ENCODE measurements at regions not wholly inside any gene's neighbourhood (a gene's known extent, or its start where the extent isn't known, plus 50 kb on each side); places are given as distances from the start of the nearest gene placed in this dataset.
"Not testable (repeated sequence)": the region's sequence is repeated elsewhere in the genome, so short reads cannot be mapped to it uniquely, and the experiment has no call there.

DNA sequence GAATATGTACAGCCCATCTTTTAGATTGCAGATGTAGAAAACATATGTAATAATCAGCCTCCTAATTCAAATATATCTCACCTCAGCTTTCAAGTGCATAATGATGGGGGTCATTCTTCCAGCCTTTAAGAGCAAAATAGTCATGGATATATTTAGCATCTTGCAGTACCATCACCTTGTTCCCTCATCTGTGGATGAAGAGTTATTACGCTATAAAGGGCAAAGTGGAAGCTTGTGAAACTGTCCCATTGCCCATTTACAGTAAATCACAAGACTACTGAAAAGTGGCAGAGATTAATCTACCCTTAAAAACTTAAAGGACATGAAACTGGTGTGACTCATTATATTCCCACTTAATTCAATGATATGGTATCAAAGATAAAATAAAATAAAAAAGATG, 979.7 kb upstream of the HS3ST1 start:
- Histone ChIP-seq H2AFZ (ENCODE audit: low read depth, low read length) (no peak overlapping the region), H3K9me3 (ENCODE audit: low read length) (no peaks in the 10 kb centered on the region), H3K36me3 (ENCODE audit: insufficient read depth, low read length) (no peaks in the 10 kb centered on the region), H3K27me3 (ENCODE audit: insufficient read depth, low read length) (no peaks in the 10 kb centered on the region), H3K4me3 (ENCODE audit: low read length) (no peak overlapping the region), H3K4me1 (ENCODE audit: insufficient read depth, low read length) (no peaks in the 10 kb centered on the region)

DNA sequence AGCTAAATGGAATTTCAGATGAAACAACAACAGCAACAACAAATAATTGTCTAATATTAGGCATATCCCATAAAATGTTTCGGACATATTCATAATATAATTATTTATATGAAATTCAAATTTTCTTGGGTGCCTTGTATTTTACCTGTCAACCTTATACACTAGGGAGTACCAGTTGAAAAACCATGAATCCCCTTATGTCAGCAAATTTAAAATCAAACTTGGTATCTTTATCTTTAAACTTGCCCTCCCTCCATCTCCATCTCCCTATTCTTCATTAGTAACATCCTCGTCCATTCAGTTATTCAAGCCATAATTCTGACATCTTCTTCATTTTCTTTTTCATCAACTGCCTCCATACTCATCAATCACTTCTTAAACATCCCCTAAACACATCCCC, 974.5 kb upstream of the HS3ST1 start:
- H3K36me3 ChIP-seq (ENCODE audit: insufficient read depth, low read length), result no peaks in the 10 kb centered on the region
- no peak overlapping the region for H2AFZ ChIP-seq (ENCODE audit: low read depth, low read length)
- no peaks in the 10 kb centered on the region for H3K4me1 ChIP-seq (ENCODE audit: insufficient read depth, low read length)
- no peaks in the 10 kb centered on the region for H3K27me3 ChIP-seq (ENCODE audit: insufficient read depth, low read length)
- H3K9me3 ChIP-seq (ENCODE audit: low read length), result no peaks in the 10 kb centered on the region
- no peak overlapping the region for H3K4me3 ChIP-seq (ENCODE audit: low read length)

DNA sequence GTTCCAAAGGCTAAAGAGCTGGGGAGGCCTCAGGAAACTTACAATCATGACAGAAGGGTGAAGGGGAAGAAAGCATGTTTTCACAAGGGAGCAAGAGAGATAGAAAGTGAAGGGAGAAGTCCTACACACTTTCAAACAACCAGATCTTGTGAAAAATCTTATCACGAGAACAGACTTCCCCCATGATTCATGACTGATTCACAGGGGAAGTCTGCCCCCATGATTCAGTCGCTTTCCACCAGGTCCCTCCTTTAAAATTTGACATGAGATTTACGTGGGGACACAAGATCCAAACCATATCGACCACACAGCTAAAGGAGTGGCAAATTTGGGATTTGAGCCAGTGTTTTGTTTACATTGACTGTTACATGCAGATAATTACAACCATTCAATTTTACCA, 971.1 kb upstream of the HS3ST1 start:
- no peaks in the 10 kb centered on the region for H3K9me3 ChIP-seq (ENCODE audit: low read length)
- no peaks in the 10 kb centered on the region for H3K4me1 ChIP-seq (ENCODE audit: insufficient read depth, low read length)
- no peak overlapping the region for H2AFZ ChIP-seq (ENCODE audit: low read depth, low read length)
- no peak overlapping the region for H3K4me3 ChIP-seq (ENCODE audit: low read length)
- H3K36me3 ChIP-seq (ENCODE audit: insufficient read depth, low read length), result no peaks in the 10 kb centered on the region
- no peaks in the 10 kb centered on the region for H3K27me3 ChIP-seq (ENCODE audit: insufficient read depth, low read length)

DNA sequence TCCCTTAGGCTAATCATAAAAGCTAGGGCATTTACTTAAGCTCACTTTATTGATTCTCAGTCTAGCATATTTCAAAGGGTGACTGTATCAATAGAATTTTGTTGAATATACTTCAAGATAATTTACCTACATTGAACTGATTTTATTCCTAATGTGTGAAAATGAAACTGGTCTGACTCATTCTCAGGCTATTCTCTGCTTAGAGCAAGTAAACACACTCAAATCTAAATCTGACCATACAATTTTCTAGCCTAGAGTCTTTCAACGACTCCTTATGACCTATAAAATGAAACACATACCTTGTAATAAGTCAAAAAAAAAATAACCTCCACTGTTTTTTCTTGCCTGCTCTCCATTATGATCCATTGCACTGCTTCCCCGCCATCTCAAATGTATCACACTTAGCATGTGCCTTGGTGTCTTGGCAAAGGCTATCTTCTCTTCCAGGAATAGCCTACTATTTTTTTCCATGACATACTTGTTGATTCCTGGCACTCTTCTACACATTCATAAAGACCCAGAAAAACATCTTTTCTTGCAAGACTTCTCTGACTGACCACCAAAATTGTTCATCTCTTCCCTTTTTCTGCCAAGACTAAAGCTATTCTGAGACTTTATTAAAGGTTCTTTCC, 965.1 kb upstream of the HS3ST1 start:
- H3K4me1 ChIP-seq (ENCODE audit: insufficient read depth, low read length), result no peaks in the 10 kb centered on the region
- H3K9me3 ChIP-seq (ENCODE audit: low read length), result no peaks in the 10 kb centered on the region
- no peaks in the 10 kb centered on the region for H3K27me3 ChIP-seq (ENCODE audit: insufficient read depth, low read length)
- H2AFZ ChIP-seq (ENCODE audit: low read depth, low read length), result no peak overlapping the region
- H3K4me3 ChIP-seq (ENCODE audit: low read length), result no peak overlapping the region
- H3K36me3 ChIP-seq (ENCODE audit: insufficient read depth, low read length), result no peaks in the 10 kb centered on the region

DNA sequence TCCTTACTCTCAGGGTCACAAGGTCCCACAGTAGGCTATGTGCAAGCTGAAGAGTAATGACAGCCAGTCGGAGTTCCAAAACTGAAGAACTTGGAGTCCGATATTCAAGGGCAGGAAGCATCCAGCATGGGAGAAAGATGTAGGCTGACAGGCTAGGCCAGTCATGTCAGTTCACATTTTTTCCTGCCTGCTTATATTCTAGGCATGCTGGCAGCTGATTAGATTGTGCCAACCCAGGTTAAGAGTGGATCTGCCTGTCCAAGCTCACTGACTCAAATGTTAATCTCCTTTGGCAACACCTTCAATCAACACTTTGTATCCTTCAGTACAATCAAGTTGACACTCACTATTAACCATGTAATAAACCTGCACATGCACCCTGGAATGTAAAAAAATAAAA, 960.9 kb upstream of the HS3ST1 start:
- Histone ChIP-seq H3K36me3 (ENCODE audit: insufficient read depth, low read length) (no peaks in the 10 kb centered on the region), H3K27me3 (ENCODE audit: insufficient read depth, low read length) (no peaks in the 10 kb centered on the region), H3K4me1 (ENCODE audit: insufficient read depth, low read length) (no peaks in the 10 kb centered on the region), H3K4me3 (ENCODE audit: low read length) (no peak overlapping the region), H3K9me3 (ENCODE audit: low read length) (no peaks in the 10 kb centered on the region), H2AFZ (ENCODE audit: low read depth, low read length) (no peak overlapping the region)

DNA sequence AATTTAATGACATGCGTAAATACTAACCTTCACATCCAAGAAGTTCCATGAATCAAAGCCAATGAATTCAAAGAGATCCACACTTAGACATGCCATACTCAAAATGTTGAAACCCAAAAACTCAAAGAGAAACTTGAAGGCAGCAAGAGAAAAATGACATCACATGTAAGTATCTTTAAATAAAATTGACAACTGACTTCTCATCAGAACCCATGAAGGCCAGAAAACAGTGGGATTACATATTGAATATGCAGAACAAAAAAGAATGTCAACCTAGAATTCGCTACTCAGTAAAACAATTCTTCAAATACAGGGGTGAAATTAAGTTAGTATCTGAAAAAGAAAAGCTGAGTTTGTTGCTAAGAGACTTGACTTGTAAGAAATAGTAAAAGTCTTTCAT, 953.9 kb upstream of the HS3ST1 start:
- Histone ChIP-seq H3K4me1 (ENCODE audit: insufficient read depth, low read length) (no peaks in the 10 kb centered on the region), H3K4me3 (ENCODE audit: low read length) (no peak overlapping the region)

DNA sequence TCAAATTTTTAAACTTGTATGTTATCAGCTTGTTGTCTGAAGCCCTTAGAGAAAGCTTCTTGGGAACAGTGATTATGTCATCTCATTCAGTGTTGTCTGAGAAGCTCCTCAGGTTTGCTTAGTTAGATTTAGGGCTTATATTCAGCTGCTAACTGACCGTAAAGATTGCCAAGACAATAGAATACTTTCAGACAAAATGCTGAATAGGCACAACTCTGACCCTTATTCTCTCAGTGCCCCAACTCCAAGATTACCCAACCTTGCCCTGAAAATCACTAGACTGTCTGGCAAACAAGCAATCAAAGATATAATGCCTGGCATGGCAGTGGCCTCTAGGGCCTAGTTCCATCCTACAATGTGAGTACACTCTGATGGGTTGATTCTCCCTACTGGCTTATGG, 950.5 kb upstream of the HS3ST1 start:
- no peaks in the 10 kb centered on the region for H3K4me1 ChIP-seq (ENCODE audit: insufficient read depth, low read length)
- H2AFZ ChIP-seq (ENCODE audit: low read depth, low read length), result no peak overlapping the region
- no peaks in the 10 kb centered on the region for H3K9me3 ChIP-seq (ENCODE audit: low read length)
- no peak overlapping the region for H3K4me3 ChIP-seq (ENCODE audit: low read length)
- no peaks in the 10 kb centered on the region for H3K36me3 ChIP-seq (ENCODE audit: insufficient read depth, low read length)
- H3K27me3 ChIP-seq (ENCODE audit: insufficient read depth, low read length), result no peaks in the 10 kb centered on the region

More for the DNA sequence above, 953.9 kb upstream of the HS3ST1 start:
- Histone ChIP-seq H3K27me3 (ENCODE audit: insufficient read depth, low read length) (no peaks in the 10 kb centered on the region), H3K9me3 (ENCODE audit: low read length) (no peaks in the 10 kb centered on the region), H2AFZ (ENCODE audit: low read depth, low read length) (no peak overlapping the region), H3K36me3 (ENCODE audit: insufficient read depth, low read length) (no peaks in the 10 kb centered on the region)

DNA sequence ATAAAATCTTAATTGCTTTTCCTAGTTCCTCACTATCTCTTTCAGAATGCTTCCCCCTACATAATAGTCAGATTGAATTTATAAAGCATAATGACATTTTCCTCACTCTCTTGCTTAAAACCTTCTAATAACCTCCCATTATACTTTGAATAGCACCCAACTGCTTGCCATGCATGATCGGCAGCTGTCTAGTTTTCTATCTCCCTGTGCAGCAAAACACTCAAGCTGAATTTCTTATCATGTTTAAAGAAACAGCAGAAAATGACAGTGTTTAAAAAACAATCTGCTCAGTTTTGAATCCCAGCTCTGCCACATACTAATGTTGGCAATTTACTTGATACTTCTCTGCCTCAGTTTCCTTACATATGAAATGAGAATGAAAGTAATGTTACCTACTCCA, 947.1 kb upstream of the HS3ST1 start:
- Histone ChIP-seq H3K4me1 (ENCODE audit: insufficient read depth, low read length) (no peaks in the 10 kb centered on the region), H3K9me3 (ENCODE audit: low read length) (no peaks in the 10 kb centered on the region), H2AFZ (ENCODE audit: low read depth, low read length) (no peak overlapping the region), H3K27me3 (ENCODE audit: insufficient read depth, low read length) (no peaks in the 10 kb centered on the region), H3K4me3 (ENCODE audit: low read length) (no peak overlapping the region), H3K36me3 (ENCODE audit: insufficient read depth, low read length) (no peaks in the 10 kb centered on the region)

DNA sequence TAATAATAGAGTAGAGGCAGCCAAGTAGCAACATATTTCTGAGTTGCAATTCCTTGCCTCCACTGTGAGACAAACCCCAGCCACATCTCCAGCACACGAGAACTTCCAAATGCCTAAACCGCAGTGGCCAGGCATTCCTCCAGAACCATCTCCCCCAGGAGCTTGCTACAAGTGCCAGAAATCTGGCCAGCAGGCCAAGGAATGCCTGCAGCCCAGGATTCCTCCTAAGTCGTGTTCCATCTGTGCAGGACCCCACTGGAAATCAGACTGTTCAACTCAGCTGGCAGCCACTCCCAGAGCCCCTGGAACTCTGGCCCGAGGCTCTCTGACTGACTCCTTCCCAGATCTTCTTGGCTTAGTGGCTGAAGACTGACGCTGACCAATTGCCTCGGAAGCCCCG, 937.2 kb upstream of the HS3ST1 start:
- H2AFZ ChIP-seq (ENCODE audit: low read depth, low read length); H3K9me3 ChIP-seq (ENCODE audit: low read length); H3K27me3 ChIP-seq (ENCODE audit: insufficient read depth, low read length); H3K36me3 ChIP-seq (ENCODE audit: insufficient read depth, low read length); H3K4me3 ChIP-seq (ENCODE audit: low read length); H3K4me1 ChIP-seq (ENCODE audit: insufficient read depth, low read length): not testable (repeated sequence)

DNA sequence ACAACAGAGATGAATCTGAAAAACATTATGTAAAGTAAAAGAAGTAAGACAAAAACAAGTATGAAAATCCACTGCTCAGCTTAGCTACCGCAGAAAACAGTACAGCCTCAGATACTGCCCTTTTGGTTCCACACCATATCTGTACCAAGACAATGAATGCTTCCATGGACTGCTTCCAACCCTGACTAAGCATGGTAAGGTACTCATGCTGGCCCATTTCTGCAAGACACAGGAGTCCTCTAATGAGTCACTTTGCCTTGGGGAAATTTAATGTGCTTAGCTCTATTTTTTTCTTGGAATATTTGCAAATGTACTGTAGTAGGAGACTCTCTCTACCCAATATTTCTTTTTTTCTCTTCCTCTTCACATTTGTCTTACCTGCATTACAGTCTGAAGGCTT, 931.7 kb upstream of the HS3ST1 start:
- Histone ChIP-seq H3K4me3 (ENCODE audit: low read length) (no peak overlapping the region), H3K36me3 (ENCODE audit: insufficient read depth, low read length) (no peaks in the 10 kb centered on the region), H3K9me3 (ENCODE audit: low read length) (no peaks in the 10 kb centered on the region), H2AFZ (ENCODE audit: low read depth, low read length) (no peak overlapping the region), H3K27me3 (ENCODE audit: insufficient read depth, low read length) (no peaks in the 10 kb centered on the region), H3K4me1 (ENCODE audit: insufficient read depth, low read length) (no peaks in the 10 kb centered on the region)

DNA sequence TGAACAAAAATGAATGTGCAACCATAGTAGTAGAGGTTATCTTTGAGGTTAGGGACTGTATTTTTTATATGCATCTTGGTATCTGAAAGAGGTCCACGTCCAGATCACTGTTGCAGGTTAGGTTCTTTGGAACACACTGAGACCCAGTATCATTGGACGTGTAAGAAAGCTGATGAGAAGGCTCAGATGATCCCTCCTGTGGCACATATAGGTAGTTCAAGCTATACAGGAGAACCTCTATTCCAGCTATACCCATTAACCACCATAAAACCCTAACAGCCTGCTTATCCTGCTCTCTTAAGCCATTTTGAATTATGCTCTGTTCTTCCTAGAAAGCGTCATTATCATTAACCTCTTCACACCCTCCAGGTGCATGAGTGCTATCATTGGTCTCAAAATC, 930.7 kb upstream of the HS3ST1 start:
- Histone ChIP-seq H3K4me1 (ENCODE audit: insufficient read depth, low read length) (no peaks in the 10 kb centered on the region), H3K9me3 (ENCODE audit: low read length) (no peaks in the 10 kb centered on the region), H3K4me3 (ENCODE audit: low read length) (no peak overlapping the region), H3K27me3 (ENCODE audit: insufficient read depth, low read length) (no peaks in the 10 kb centered on the region), H2AFZ (ENCODE audit: low read depth, low read length) (no peak overlapping the region), H3K36me3 (ENCODE audit: insufficient read depth, low read length) (no peaks in the 10 kb centered on the region)

DNA sequence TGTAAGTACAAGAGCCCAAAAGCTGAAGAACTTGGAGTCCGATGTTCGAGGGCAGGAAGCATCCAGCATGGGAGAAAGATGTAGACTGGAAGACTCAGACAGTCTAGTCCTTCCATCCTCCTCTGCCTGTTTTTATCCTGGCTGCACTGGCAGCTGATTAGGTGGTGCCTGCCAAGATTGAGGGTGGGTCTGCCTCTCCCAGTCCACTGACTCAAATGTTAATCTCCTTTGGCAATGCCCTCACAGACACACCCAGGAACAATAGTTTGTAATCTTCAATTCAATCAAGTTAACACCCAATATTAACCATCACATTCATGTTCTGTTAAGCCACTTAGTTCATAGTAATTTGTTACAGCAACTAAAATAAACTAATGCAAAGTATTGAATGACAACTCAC, 904.4 kb upstream of the HS3ST1 start:
- H2AFZ ChIP-seq (ENCODE audit: low read depth, low read length); H3K9me3 ChIP-seq (ENCODE audit: low read length); H3K36me3 ChIP-seq (ENCODE audit: insufficient read depth, low read length); H3K4me3 ChIP-seq (ENCODE audit: low read length); H3K27me3 ChIP-seq (ENCODE audit: insufficient read depth, low read length); H3K4me1 ChIP-seq (ENCODE audit: insufficient read depth, low read length): not testable (repeated sequence)

DNA sequence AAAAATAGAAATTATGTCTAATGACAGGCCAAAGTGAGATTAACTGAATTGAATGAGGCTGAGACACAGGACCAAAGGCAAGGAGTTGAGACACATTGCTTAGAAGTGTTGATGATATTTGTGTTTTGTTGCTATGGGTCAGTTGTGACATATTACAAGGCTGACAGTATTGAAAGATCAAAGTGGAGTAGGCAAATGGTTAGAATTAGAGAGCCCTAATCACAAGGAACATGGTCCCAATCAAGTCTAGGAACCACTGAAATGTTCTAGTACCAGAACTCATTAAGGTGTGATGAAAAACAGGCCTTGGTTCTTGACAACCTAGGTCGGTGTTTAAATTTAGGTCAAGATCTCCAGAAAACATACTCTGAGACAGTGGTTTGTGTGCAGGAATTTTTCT, 896.3 kb upstream of the HS3ST1 start:
- Histone ChIP-seq H3K9me3 (ENCODE audit: low read length) (no peaks in the 10 kb centered on the region), H2AFZ (ENCODE audit: low read depth, low read length) (no peak overlapping the region), H3K27me3 (ENCODE audit: insufficient read depth, low read length) (no peaks in the 10 kb centered on the region), H3K36me3 (ENCODE audit: insufficient read depth, low read length) (no peaks in the 10 kb centered on the region), H3K4me3 (ENCODE audit: low read length) (no peak overlapping the region), H3K4me1 (ENCODE audit: insufficient read depth, low read length) (no peaks in the 10 kb centered on the region)

DNA sequence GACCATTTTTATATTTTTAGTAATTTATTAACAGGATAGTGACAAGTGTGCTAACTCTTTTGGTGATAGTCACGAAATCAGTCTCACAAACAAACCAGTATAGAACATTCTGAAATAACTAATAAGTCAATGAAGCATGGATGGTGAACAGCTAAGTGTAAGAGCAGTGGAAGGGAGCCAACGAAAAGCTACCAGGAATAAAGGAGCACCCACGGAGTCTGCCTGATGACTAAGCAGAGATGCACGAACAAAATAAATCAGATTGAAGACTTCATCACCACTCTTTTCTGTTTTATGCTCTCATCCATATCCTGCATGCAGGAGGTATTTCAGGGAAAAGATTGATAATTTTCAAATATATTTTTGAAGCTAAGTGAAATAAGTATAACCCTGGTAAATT, 891.1 kb upstream of the HS3ST1 start:
- no peaks in the 10 kb centered on the region for H3K27me3 ChIP-seq (ENCODE audit: insufficient read depth, low read length)
- no peaks in the 10 kb centered on the region for H3K9me3 ChIP-seq (ENCODE audit: low read length)
- H3K36me3 ChIP-seq (ENCODE audit: insufficient read depth, low read length), result no peaks in the 10 kb centered on the region
- no peak overlapping the region for H2AFZ ChIP-seq (ENCODE audit: low read depth, low read length)
- H3K4me3 ChIP-seq (ENCODE audit: low read length), result no peak overlapping the region
- no peaks in the 10 kb centered on the region for H3K4me1 ChIP-seq (ENCODE audit: insufficient read depth, low read length)

Data from neuron (in vitro differentiated cells).